ENCODE measurements at regions not wholly inside any gene's neighbourhood (a gene's known extent, or its start where the extent isn't known, plus 50 kb on each side); places are given as distances from the start of the nearest gene placed in this dataset.
A peak's percentile ranks its signal among the peaks of the same experiment; 100 is the strongest.

DNA sequence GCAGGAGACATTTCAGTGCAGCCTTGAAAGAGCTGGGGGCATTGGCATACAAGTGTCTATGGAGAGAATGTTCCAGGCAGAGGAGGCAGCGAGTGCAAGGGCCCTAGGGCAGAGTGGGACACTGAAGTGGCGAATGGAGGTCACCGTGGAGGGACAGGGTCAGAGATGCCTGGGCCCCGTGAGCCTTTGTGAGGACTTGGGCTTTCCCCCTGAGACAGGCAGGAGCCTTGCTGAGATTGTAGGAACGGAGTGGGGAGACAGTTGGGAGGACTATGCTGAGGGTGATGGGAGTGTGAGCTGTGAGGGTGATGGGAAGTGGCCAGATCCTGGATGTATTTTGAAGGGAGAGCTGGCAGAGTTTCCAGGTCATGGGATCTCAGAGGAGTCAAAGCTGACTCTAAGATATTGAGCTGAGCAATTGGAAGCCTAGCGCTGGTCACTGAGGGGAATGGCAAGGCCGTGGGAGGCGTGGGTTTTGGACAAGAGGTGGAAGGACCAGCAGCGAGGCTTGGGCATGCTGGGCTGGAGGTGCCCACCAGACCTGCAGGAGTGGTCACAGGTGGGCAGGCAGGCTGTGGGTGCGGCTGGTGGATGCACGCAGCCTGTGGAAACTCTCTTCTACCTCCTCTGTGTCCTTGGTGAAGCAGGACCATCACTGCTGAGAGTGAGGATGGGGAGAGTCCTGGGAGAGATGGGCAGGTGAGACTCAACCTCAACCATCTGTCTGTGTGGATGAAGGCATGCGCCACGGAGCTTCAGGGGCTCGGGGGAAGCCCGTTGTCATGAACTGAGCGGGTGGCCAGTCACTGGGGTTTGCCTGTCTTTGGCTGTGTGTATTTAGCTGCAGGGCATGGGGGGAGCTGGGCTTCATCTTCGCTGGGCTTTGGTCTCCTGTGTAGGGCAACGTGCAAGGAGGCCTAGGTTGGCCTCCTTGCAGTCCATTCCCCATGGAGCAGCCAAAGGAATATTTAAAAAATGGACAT, 241.2 kb upstream of the HS6ST1 start:
- no peak overlapping the region for H3K4me3 ChIP-seq (ENCODE audit: low read depth, low read length)
- no peak for DNase-seq (ENCODE audit: low read depth)
- TF ChIP-seq, protein P1, sequence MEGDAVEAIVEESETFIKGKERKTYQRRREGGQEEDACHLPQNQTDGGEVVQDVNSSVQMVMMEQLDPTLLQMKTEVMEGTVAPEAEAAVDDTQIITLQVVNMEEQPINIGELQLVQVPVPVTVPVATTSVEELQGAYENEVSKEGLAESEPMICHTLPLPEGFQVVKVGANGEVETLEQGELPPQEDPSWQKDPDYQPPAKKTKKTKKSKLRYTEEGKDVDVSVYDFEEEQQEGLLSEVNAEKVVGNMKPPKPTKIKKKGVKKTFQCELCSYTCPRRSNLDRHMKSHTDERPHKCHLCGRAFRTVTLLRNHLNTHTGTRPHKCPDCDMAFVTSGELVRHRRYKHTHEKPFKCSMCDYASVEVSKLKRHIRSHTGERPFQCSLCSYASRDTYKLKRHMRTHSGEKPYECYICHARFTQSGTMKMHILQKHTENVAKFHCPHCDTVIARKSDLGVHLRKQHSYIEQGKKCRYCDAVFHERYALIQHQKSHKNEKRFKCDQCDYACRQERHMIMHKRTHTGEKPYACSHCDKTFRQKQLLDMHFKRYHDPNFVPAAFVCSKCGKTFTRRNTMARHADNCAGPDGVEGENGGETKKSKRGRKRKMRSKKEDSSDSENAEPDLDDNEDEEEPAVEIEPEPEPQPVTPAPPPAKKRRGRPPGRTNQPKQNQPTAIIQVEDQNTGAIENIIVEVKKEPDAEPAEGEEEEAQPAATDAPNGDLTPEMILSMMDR (conservative IDR thresholded peaks at IDR 0.05; ENCODE audit: low read depth, low read length), result no peak

DNA sequence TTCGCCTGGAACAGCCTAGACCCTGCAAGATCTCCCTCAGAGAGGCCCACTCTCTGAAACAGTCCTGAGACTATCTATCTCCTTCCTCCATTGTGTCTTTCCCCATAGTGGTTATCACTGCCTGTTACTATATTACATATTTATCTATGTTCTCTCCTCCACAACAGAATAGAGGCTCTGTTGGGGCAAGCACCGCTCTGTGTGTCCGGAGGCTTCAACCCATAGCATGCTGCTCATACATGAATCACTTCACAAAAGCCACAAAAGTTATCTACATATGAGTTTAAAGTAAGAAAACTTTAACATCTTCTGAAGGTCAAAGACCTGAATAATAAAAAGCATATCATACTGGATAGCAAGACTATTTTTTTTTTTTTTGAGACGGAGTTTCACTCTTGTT, 242.1 kb upstream of the HS6ST1 start:
- DNase-seq (ENCODE audit: low read depth), result no peak
- H3K4me3 ChIP-seq (ENCODE audit: low read depth, low read length), result no peak overlapping the region
- TF ChIP-seq, protein P1 (conservative IDR thresholded peaks at IDR 0.05; ENCODE audit: low read depth, low read length), result no peak

DNA sequence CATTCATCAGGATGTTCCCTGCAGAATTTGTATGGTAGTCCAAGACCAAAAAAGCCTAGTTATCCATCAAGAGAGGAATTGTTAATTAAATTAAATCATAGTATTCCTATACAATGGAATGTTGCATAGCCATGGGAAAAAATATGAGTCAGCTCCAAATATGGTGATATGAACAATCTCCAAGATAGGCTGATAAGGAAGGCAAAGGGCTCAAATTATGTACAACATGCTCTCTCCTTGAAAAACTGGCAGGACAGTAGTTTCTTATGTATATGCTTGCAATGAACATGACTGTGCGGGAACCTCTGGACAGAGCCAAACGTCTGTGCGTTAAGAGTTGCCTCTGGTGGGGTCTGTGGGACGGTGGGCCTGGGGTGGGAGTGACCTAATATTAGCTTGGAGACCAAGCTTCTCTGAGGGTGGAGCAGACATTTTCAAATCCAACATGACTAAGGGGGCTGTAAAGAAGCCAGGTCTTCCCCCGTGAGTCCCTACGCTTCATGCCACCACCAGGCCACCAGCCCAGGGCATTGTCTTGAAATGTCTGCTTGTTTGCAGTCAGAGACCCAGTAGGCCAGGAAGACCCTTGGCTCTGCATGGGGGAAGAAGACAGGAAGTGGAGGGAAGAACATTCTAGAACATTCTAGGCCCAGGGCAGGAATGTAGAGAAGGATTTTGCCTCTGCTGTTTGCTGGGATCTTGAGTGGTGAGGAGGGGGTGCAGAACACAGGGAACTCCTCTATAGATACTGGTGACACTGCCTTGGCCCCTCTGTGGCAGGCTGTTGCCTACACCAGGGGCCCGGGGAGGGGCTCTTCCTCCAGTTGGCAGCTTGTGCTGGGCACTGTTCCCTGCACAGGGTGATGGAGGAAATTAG, 244.0 kb upstream of the HS6ST1 start:
- DNase-seq (ENCODE audit: low read depth), result no peak
- TF ChIP-seq, protein P1 (conservative IDR thresholded peaks at IDR 0.05; ENCODE audit: low read depth, low read length), result no peak

DNA sequence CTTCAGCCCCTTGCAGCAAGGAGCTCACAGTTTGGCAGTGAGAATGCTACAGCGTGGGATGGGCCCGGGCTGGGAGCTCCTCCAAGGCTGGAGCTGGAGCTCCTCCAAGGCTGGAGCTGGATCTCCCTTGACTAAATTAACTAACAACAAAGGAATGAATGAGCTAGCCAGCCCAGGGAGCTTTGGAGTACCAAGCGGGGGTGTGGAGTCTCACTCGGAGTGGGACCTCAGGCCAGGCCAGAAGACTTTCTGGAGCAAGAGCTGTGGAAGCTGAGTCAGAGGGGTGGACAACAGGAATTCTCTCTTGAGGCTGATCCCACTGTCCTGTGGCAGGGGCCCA, 244.7 kb upstream of the HS6ST1 start:
- no peak overlapping the region for H3K4me3 ChIP-seq (ENCODE audit: low read depth, low read length)
- TF ChIP-seq, protein P1 (conservative IDR thresholded peaks at IDR 0.05; ENCODE audit: low read depth, low read length), result no peak
- DNase-seq (ENCODE audit: low read depth), result peak; percentile 82

More for the DNA sequence above, 244.0 kb upstream of the HS6ST1 start:
- no peak overlapping the region for H3K4me3 ChIP-seq (ENCODE audit: low read depth, low read length)

DNA sequence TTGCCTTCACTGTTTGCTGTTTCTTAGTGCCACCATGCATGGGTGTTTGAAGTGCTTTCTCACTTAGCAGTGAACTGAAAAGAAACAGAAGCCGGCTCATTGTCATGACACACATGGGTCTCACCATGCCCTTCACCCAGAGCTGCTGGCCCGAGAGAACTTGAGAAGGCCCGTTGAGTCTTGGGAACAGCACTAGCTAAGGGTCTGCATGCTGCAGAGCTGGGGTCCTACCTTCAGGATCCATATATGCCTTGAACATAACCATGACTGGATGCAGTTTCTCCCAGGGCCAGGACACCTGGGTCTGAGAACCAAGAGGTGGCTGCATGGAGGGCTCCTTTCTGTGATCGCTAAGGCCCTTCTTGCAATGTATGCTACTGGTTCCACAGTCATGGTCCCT, 245.5 kb upstream of the HS6ST1 start:
- TF ChIP-seq, protein P1 (conservative IDR thresholded peaks at IDR 0.05; ENCODE audit: low read depth, low read length), result no peak
- no peak overlapping the region for H3K4me3 ChIP-seq (ENCODE audit: low read depth, low read length)
- DNase-seq (ENCODE audit: low read depth), result no peak

DNA sequence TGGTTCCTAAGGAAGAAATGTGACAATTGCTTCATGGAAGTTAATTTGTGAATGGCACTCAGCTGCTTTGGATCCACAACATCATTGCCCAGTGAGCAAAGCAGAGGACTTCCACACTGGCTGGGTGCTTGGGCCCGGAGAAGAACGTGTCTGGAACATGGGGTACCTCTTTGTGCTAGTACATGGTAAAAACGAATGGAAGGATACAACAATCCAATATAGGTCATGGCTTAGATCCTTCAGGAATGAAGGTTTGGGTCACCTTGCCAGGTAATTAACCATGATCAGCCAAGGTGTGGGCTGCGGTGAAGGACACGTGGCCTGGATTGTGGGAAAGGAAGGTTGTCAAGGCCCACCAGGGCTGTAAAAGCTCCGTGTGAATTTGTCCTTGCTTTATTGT, 245.9 kb upstream of the HS6ST1 start:
- DNase-seq (ENCODE audit: low read depth), result no peak
- TF ChIP-seq, protein P1 (conservative IDR thresholded peaks at IDR 0.05; ENCODE audit: low read depth, low read length), result no peak
- H3K4me3 ChIP-seq (ENCODE audit: low read depth, low read length), result no peak overlapping the region

Data from choroid plexus epithelial cell (primary cell).